HG03064 (cell line): ENCODE measurements at regions not wholly inside any gene's neighbourhood (a gene's known extent, or its start where the extent isn't known, plus 50 kb on each side); places are given as distances from the start of the nearest gene placed in this dataset.

Source experiments
- ATAC-seq: cut with Tn5 transposase; IDR thresholded peaks from one replicate; pipeline ENCODE4 v1.9.1; 2021; ENCODE audit warnings: low read depth; ENCODE audit not compliant: unreplicated experiment

- no peak for ATAC-seq
Measured at GRCh38 chrX:42725196-42725595, 52.8 kb downstream of the PPP1R2C start.

DNA sequence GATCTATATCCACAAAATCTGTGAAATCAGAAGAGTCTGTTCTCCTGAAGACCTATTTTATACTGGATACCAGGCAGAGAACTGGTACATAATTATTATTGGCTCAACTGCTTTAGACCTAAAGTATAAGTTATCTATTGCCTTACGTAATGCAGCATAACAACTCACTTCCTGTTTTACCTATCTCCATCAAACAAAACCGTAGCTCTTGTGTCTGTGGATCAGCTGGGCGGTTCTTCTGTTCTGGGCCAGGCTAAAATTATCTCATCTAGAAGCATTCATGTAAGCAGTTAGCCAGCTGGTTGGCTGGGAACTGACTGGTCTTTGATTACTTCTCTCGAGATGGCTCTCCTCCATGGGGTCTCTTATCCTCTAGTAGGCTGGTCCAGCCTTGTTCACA, 57.8 kb downstream of the PPP1R2C start:
- no peak for ATAC-seq

DNA sequence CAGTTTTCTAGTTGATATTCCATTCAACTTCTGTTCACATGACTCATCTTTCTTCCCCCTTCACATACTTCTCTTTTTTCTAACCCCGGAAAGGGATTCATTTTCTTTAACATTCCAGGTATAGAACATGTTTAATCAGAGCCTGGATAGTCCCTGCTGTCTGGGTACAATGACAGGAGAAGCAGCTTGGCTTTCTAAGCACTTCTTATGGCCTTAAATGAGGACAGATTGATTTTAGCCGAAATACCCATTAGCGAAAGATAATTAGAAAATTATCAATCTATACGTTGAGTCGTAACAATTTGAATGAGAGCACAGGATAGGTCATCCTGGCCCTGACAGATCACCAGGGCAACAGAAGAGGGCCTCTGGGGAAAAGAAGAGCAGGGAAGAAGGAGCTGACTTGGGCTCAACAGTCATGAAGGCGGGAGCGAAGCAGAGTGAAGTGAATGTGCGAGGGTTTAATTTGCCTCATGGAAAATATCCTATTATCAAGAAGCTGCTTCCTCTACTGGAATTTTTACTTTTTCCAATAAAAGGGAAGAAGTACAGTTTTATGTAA, 62.2 kb downstream of the PPP1R2C start:
- ATAC-seq: no peak

DNA sequence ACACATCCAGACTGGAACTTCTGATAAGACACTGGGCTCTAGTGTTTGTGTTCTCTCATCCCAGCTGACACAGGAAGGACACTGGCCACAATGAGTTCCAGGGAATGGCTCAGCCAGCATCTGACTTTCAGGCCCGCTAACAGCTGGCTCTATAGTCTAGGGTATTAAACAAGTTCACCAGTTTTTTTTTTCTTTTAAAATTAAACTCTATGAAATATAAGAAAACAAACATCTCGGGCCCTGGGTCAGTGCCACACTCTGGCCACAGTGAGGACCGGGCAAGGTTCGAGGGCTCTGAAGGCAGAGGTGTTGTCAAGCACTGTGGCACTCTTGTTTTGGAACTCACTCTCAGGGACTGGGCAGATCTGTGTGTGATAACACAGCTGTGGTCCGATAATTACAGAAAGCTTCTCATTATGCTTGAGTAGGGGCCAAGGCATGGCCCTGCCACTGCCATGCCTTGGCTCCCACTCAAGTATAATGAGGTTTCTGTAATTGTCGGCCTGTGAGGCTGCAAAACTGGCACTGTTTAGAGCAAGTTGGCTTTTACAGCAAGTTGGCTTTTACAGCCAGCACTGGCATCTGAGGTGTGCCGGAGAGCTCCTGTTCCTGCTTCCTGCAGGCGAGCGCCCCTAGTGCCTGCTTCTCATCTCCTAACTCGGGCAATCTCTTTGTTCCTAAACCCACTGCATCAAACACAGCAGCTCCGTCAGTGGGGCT, 62.8 kb downstream of the PPP1R2C start:
- peak; percentile 67 for ATAC-seq

DNA sequence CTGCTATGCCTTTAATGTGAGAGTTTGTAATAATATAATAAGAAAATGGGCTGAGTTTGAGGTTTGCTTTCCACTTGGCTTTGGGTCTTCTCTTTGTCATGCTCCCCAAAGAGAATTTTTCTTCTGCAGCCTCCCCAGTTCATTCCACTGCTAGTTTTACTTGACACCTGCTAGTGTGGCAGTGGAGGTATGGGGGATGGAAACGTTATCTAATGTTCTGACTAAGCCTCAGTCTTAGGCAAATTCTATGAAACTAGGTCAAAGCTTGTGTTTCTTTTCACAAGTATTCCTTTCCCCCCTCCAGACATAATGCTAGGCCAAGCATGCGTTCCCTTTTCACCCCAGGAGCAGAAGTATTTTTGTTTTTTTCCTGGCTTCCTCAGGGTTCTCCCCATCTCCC, 67.5 kb downstream of the PPP1R2C start:
- no peak for ATAC-seq

DNA sequence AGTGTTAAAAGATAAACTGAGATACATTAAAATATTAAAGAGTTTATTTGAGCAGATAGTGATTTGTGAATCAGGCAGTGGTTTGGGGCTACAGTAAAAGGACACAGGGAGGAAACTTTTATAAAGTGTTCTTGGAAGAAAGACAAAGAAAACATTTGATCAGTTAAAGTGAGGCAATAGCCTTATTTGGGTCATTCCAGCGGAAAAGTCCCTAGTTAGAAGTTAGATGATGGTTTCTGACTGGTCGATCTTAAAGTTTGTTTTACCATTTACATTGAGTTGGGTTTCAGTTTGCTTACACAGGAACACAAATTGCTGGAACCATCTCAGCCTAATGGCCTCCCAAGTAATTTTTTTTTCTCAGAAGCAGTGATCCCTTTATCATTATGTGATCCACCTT, 69.7 kb downstream of the PPP1R2C start:
- no peak for ATAC-seq

GRCh38 chrX:42707742-42708141, 70.2 kb downstream of the PPP1R2C start:
- ATAC-seq: no peak

DNA sequence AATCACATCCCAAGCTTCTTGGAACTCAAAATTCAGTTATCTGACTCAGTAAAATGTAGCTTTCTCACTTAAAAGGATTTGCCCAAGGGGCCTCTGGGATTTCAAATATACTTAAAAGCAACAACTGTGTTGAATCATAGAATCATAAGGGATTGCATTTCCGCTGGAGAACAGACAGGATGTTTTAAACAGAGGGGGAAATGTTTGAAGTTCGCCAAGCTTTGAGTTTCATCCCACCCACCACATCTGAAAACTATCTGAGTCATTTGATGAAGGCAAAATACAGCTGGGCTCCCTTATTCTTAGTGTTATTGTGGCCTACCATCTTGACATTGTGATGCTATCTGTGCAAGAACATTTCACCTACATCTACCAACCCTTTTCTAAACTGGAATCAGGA, 73.5 kb downstream of the PPP1R2C start:
- ATAC-seq: no peak

DNA sequence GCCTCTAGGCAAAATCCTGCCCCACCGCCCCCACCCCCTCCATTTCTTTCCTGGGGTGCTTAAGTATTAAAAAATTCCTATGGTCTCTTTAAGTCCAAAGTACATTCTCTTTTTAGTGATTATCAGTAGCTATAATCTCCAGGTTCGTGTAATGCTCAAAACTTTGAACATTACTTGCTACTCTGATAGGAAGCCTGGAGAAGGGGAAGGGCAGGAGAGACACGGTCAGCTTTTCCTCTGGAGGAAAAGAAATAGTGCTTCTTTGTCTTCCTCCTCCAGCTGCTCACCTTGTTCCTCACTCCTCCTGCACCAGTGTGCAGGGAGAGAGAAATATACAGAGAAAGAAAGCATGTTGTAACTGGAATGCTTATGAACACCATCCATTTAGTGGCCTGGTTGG, 80.4 kb downstream of the PPP1R2C start:
- no peak for ATAC-seq

GRCh38 chrX:42696536-42697124, 81.3 kb downstream of the PPP1R2C start:
- ATAC-seq: no peak

DNA sequence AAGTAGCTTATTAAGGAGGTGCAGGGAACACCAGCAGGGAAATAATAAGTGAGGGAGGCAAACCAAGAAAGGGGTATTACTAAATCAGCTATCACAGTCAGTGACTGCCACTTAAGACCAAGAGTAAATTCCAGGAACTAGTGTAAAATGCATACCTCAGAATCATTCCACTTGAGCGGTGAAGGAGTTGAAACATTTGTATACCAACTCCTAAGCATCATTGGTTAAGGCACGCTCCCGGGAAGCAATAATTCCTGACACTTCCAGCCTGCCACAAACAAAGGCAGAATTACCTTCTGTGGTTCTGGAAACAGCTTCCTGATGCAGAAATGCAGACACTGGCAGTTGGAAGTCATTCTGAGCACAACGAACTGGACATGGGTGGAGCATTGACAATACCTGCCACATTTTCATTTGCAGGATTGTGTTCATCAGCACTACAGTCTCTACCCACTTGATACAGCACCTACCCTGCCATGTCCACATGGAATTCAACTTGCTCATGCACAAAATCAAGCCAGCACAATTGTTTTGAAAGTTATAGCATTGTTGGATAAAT, 82.1 kb downstream of the PPP1R2C start:
- ATAC-seq: no peak

DNA sequence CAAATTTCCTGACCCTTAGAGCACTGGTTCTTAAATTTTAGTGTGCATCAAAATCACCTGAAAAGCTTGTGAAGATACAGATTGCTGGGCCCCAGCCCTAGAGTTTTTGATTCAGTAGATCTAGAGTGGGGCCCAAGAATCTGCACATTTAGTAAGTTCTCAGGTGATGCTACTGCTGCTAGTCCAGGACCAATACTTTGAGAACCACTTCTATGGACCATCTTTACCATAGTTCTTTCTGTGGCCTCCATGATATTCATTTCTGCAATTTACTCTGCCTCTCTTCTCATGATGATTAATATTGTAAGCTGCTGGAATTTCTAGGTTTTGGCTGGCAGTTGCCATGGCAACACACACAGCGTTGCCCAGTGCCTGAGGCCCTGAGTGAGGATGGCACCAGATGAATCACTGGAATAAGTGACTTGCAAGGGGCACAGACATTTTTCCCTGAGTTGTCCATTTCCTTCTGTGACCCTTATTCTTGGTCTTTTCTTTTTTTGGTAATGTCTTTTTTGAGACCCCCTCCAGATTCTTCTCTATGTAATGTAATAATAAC, 83.6 kb downstream of the PPP1R2C start:
- no peak for ATAC-seq

DNA sequence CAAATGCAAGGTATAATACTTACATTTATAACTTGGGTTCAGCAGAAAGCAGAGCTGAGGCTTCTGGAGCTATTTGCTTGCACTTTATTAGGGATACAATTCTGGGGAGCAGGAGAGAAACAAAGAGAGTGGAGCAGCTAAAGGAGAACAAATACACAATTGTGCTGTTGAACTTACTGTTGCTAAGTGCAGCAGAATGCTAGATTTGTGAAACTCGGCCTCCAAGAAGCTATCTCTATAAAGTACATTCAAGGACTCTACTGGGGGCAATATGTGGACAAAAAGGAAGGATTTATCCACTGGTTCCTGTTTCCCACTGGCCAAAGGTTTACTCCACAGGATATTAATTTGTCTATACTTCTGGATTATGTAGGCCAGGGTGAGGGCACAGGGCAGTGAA, 86.8 kb downstream of the PPP1R2C start:
- no peak for ATAC-seq

DNA sequence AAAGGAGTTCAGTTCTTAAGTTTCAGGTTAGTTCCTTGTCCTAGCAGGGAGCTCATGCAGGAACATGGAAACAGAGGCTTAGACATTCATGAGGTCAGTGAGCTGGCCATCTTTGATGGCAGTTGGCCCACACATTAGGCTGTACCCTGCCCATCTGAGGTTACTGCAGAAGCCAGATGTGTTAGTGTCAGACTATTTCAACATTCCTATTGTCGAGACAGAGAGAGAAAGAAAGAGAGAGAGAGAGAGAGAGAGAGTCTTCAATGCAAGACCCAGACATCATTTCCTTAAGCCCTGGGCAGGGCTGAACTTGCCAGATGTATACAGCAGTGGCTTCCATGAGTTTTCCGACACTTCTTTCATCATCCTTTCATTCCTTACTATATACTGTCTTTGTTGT, 91.3 kb downstream of the PPP1R2C start:
- ATAC-seq: no peak

DNA sequence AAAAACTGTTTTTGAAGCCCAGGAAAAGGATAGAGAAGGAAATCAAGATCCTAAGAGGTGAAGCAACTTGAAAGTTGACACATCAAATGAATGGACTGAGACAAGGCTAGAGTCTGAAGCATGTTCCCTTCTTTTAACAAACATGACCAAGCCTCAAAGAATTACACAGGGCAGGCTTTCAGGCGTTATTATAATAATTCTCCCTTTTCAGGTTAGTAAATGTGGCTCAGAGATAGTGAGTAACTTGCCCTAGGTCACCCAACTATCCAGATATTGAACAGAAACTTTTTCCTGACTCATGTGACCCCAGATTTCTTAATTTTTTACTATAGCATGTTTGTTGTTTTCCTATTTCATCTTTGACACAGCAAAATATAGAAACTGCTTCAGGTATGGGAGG, 91.7 kb downstream of the PPP1R2C start:
- no peak for ATAC-seq

GRCh38 chrX:42684065-42684464, 93.9 kb downstream of the PPP1R2C start:
- no peak for ATAC-seq

- ATAC-seq: no peak
Measured at GRCh38 chrX:42680666-42681065, 97.3 kb downstream of the PPP1R2C start.

GRCh38 chrX:42678133-42678532, 99.8 kb downstream of the PPP1R2C start:
- ATAC-seq: no peak

DNA sequence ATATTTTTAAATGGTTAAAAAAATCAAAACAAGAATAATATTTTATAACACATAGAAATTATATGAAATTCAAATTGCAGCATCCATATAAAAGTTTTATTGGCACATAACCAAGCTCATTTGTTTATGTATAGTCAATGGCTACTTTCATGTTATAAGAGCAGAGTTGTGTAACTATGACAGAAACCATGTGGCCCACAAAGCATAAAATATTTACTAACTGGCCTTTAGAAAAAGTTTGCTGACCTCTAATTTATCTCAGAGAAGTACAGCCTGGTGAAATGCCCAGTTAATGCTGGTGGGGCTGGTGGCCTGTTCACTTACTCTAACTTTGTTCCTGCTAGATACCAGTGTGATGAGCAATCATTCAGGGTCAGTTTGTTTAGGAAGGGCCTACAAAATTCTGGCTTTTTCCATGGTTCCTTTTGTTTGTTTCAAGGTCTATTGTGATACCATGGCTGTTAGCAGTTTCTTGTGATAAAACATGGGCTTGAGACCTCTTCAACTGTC, 104.6 kb downstream of the PPP1R2C start:
- ATAC-seq: no peak

- no peak for ATAC-seq
Measured at GRCh38 chrX:42664680-42665079, 113.3 kb downstream of the PPP1R2C start.

DNA sequence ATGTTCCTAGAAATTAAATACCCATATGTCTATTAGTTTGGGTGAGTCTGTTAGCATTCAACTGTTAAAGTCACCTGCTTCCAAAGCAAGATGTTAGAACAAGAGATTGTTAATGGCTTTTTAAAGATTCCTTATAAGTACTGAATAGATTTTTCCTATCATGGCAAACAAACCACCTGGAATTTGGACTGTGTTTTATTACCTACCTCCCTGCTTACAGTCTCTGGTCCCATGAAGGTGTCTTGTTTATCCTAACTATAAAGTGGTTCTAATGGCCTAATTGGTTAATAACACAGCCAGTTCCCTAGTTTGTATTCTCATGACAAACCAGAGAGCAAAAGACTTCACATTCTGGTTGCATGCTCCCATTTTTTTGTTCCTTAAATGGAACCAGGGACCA, 149.5 kb downstream of the PPP1R2C start:
- ATAC-seq: no peak
